Neural crest cell (in vitro differentiated cells): ENCODE measurements at regions not wholly inside any gene's neighbourhood (a gene's known extent, or its start where the extent isn't known, plus 50 kb on each side); places are given as distances from the start of the nearest gene placed in this dataset.
A peak's percentile ranks its signal among the peaks of the same experiment; 100 is the strongest.

ENCODE experiments used
- DNase-seq: peaks from one replicate; pipeline ENCODE4 v3.0.0; 2021; ENCODE audit warnings: low read depth, mixed read lengths, low spot score
- H3K27ac Mint-ChIP-seq: one replicate; pipeline ENCODE4 v1.8.0; 2021; ENCODE audit warnings: mild to moderate bottlenecking, mixed read lengths; ENCODE audit not compliant: unreplicated experiment
- H3K27me3 Mint-ChIP-seq: 2 replicates; pipeline ENCODE4 v1.8.0; 2021; ENCODE audit warnings: low read depth, mild to moderate bottlenecking, mixed read lengths
- H3K36me3 Mint-ChIP-seq: 2 replicates; pipeline ENCODE4 v1.8.0; 2021; ENCODE audit warnings: low read depth, mild to moderate bottlenecking, mixed read lengths
- H3K4me1 Mint-ChIP-seq: 2 replicates; pipeline ENCODE4 v1.8.0; 2021; ENCODE audit warnings: mixed read lengths
- H3K4me3 Mint-ChIP-seq: one replicate; pipeline ENCODE4 v1.8.0; 2021; ENCODE audit warnings: mild to moderate bottlenecking, mixed read lengths
- H3K9me3 Mint-ChIP-seq: 2 replicates; pipeline ENCODE4 v1.8.0; 2021; ENCODE audit warnings: mixed read lengths
- CTCF ChIP-seq: fragments of 200-600 bp; sonication (generic); conservative IDR thresholded peaks from 2 replicates; pipeline ENCODE4 v1.5.0; 2021; ENCODE audit warnings: antibody characterized with exemption, mild to moderate bottlenecking

- Mint-ChIP-seq H3K4me1 (peaks cover 18% of the 10 kb centered on the region), H3K4me3 (no peak overlapping the region), H3K9me3 (no peaks in the 10 kb centered on the region), H3K36me3 (no peaks in the 10 kb centered on the region), H3K27ac (no peak overlapping the region), H3K27me3 (peaks cover 6% of the 10 kb centered on the region)
- DNase-seq, result no peak
- TF ChIP-seq CTCF, result no peak
Observed at GRCh38 chr17:33653399-33653788, 360.3 kb upstream of the ASIC2 start.

- no peaks in the 10 kb centered on the region for H3K9me3 Mint-ChIP-seq
- peak overlapping the region; percentile 26 for H3K4me3 Mint-ChIP-seq
- no peaks in the 10 kb centered on the region for H3K27me3 Mint-ChIP-seq
- peak; percentile 14 for DNase-seq
- H3K4me1 Mint-ChIP-seq, result peaks cover 18% of the 10 kb centered on the region
- peak overlapping the region; percentile 76 for H3K27ac Mint-ChIP-seq
- TF ChIP-seq CTCF, result no peak
- H3K36me3 Mint-ChIP-seq, result no peaks in the 10 kb centered on the region
Observed at GRCh38 chr17:33657181-33657580, 364.1 kb upstream of the ASIC2 start.

- TF ChIP-seq CTCF, result no peak
- H3K27me3 Mint-ChIP-seq, result no peaks in the 10 kb centered on the region
- no peaks in the 10 kb centered on the region for H3K9me3 Mint-ChIP-seq
- H3K27ac Mint-ChIP-seq, result no peak overlapping the region
- H3K4me3 Mint-ChIP-seq, result no peak overlapping the region
- peaks cover 16% of the 10 kb centered on the region for H3K4me1 Mint-ChIP-seq
- H3K36me3 Mint-ChIP-seq, result no peaks in the 10 kb centered on the region
- DNase-seq, result no peak
Observed at GRCh38 chr17:33661975-33662374, 368.9 kb upstream of the ASIC2 start.

- Mint-ChIP-seq H3K4me3 (no peak overlapping the region), H3K4me1 (peaks cover 3% of the 10 kb centered on the region), H3K27me3 (no peaks in the 10 kb centered on the region), H3K27ac (no peak overlapping the region), H3K36me3 (no peaks in the 10 kb centered on the region), H3K9me3 (no peaks in the 10 kb centered on the region)
- TF ChIP-seq CTCF, result no peak
- no peak for DNase-seq
Observed at GRCh38 chr17:33664116-33664840, 371.2 kb upstream of the ASIC2 start.

GRCh38 chr17:33667052-33667509 lies 374.0 kb upstream of the ASIC2 start:
- H3K36me3 Mint-ChIP-seq, result no peaks in the 10 kb centered on the region
- H3K27me3 Mint-ChIP-seq, result peaks cover 9% of the 10 kb centered on the region
- no peak overlapping the region for H3K27ac Mint-ChIP-seq
- peaks cover 3% of the 10 kb centered on the region for H3K4me1 Mint-ChIP-seq
- no peak for DNase-seq
- no peak for TF ChIP-seq CTCF
- no peak overlapping the region for H3K4me3 Mint-ChIP-seq
- H3K9me3 Mint-ChIP-seq, result no peaks in the 10 kb centered on the region
